OCI-LY7 (cell line): ENCODE measurements at regions not wholly inside any gene's neighbourhood (a gene's known extent, or its start where the extent isn't known, plus 50 kb on each side); places are given as distances from the start of the nearest gene placed in this dataset.

ENCODE experiments used
- EZH2phosphoT487 ChIP-seq: fragments of 200-600 bp; sonication (generic); IDR thresholded peaks from 2 replicates; pipeline ENCODE4 v1.6.1; 2018; ENCODE audit warnings: low read depth, borderline replicate concordance, mild to moderate bottlenecking, mixed run types, antibody characterized with exemption, low read length, moderate library complexity, mixed read lengths
- TF ChIP-seq, protein P1 (sequence below): fragments of 200-600 bp; sonication (generic); conservative IDR thresholded peaks from 2 replicates; pipeline ENCODE4 v1.5.1; 2014; ENCODE audit warnings: mild to moderate bottlenecking, antibody characterized with exemption, low read length, moderate library complexity, mixed read lengths

DNA sequence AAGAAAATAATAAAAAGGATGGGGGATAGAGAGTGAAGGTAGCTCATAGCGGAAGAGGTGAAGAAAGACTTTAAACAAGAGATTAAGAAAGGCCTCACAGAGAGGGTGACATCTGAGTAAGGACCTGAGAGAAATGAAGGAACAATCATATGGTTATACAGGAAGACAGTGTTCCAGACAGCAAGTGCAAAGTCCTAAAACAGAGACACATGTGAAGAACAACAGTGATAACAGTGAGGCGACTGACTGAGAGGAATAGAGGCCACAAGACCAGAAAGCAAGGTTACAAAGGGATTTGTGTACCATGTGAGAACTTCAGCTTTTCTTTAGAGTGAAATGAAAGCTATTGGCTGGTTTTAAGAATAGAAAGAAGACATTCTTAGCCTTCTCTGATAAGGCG lies 141.6 kb upstream of the PALMD start:
- TF ChIP-seq, protein P1, sequence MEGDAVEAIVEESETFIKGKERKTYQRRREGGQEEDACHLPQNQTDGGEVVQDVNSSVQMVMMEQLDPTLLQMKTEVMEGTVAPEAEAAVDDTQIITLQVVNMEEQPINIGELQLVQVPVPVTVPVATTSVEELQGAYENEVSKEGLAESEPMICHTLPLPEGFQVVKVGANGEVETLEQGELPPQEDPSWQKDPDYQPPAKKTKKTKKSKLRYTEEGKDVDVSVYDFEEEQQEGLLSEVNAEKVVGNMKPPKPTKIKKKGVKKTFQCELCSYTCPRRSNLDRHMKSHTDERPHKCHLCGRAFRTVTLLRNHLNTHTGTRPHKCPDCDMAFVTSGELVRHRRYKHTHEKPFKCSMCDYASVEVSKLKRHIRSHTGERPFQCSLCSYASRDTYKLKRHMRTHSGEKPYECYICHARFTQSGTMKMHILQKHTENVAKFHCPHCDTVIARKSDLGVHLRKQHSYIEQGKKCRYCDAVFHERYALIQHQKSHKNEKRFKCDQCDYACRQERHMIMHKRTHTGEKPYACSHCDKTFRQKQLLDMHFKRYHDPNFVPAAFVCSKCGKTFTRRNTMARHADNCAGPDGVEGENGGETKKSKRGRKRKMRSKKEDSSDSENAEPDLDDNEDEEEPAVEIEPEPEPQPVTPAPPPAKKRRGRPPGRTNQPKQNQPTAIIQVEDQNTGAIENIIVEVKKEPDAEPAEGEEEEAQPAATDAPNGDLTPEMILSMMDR, result no peak
- TF ChIP-seq EZH2phosphoT487, result no peak
